Myocyte (in vitro differentiated cells): ENCODE measurements at regions not wholly inside any gene's neighbourhood (a gene's known extent, or its start where the extent isn't known, plus 50 kb on each side); places are given as distances from the start of the nearest gene placed in this dataset.
"Not testable (repeated sequence)": the region's sequence is repeated elsewhere in the genome, so short reads cannot be mapped to it uniquely, and the experiment has no call there.

Source experiments
- DNase-seq: peaks from one replicate; pipeline ENCODE4 v3.0.0-alpha.2; 2012; ENCODE audit warnings: low read depth

DNA sequence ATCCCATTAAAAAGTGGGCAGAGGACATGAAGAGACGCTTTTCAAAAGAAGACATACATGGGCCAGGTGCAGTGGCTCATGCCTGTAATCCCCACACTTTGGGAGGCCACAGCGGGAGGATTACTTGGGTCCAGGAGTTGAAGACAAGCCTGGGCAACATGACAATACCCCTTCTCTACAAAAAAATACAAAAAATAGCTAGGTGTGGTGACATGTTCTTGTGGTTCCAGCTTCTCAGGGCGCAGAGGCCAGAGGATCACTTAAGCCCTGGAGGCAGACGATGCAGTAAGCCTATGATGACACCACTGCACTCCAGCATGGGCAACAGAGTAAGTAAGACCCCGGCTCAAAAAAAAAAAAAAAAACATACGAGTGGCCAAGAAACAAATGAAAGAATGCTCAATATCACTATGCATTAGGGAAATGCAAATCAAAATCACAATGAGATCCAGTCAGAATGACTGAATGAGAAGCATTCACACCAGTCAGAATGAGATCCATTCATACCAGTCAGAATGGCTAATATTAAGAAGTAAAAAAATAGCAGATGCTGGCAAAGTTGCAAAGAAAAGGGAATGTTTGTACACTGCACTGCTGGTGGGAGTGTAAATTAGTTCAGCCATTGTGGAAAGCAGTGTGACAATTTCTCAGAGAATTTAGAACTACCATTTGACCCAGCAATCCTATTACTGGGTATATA lies 550.2 kb upstream of the SLC39A10 start:
- no peak for DNase-seq

DNA sequence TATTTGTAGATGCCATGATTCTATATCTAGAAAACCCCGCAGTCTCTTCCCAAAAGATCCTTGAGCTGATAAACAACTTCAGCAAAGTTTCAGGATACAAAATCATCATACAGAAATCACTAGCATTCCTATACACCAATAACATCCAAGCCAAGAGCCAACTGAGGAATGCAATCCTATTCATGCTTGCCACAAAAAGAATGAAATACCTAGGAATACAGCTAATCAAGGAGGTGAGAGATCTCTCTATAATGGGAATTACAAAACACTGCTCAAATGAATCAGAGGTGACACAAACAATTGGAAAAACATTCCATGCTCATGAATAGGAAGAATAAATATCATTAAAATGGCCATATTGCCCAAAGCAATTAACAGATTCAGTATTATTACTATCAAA lies 551.4 kb upstream of the SLC39A10 start:
- no peak for DNase-seq

DNA sequence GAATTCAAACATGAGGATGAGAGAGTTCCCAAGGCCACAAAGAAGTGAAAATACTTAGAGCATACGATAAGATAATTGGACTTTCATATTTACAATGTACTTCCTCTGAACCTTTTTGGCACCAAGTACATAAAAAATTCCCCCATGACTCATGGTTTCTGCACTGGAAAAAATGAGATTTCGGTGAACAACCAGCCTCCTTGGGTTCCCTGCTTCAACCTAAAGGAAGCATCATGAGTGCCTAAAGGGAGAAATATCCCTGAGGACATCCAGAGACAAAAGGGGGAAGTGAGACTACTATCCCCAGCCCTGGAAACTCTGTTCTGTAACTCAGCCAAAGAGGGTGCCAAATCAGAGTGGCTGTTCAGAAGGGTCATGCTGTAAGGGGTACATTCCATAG lies 562.7 kb upstream of the SLC39A10 start:
- DNase-seq, result no peak

DNA sequence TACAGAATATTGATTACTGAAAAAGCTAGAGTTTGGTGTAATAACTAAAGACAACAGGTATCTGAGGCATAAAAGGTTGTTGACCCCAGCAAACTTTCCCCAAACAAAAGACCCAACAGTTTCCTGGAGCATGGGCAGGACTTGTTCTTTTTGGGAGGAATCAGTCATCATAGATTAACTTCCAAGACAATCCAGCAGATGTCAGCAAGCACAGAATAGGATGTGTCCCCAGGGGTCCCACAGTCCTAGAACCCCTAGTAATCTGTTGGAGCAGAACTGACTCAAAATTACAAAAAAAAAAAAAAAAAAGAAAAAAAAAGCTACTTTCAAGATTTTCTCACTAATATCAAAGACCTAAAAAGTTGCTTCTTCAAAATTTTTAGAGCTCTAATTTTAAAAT lies 564.7 kb upstream of the SLC39A10 start:
- DNase-seq, result no peak

DNA sequence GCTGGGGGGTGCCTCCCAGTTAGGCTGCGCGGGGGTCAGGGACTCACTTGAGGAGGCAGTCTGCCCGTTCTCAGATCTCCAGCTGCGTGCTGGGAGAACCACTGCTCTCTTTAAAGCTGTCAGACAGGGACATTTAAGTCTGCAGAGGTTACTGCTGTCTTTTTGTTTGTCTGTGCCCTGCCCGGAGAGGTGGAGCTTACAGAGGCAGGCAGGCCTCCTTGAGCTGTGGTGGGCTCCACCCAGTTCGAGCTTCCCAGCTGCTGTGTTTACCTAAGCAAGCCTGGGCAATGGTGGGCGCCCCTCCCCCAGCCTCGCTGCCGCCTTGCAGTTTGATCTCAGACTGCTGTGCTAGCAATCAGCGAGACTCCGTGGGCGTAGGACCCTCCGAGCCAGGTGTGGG lies 584.2 kb upstream of the SLC39A10 start:
- not testable (repeated sequence) for DNase-seq

DNA sequence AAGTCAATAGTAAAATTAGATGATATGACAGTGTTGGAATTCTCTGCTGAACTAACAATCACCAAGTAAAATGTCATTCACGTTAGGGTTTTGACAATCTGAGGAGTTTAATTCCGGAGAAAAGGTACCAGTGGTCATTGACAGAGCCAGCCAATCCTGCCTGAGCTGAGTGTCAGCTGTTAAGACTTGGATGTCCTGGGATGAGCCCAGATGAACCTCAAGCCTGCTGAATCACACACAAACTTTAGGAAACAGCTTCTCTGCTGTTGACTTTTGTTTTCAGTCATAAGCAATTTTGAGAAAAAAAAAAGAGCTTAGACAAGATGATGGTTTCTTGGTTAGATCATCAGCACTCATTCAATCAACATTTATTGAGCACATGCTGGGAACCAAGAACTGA lies 600.0 kb upstream of the SLC39A10 start:
- DNase-seq, result peak; percentile 42

- DNase-seq, result no peak
These were observed 601.0 kb upstream of the SLC39A10 start for GRCh38 chr2:195055996-195056395.

DNA sequence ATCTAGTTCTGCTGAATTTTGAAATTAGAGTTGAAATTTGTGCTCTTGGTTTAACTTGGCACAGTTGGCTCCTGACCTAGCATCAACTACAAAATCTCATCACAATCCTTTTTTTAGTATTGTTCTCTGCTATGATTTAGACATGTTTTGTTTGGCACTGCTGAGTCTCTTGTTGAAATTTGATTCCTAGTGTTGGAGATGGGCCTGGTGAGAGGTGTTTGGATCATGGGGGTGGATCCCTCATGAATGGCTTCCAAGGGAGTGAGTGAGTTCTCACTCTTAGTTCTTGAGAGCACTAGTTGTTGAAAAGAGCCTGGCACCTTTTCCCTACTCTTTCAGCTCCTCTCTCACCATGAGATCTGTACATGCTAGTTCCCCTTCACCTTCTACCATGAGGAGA lies 605.6 kb upstream of the SLC39A10 start:
- DNase-seq, result peak; percentile 57

DNA sequence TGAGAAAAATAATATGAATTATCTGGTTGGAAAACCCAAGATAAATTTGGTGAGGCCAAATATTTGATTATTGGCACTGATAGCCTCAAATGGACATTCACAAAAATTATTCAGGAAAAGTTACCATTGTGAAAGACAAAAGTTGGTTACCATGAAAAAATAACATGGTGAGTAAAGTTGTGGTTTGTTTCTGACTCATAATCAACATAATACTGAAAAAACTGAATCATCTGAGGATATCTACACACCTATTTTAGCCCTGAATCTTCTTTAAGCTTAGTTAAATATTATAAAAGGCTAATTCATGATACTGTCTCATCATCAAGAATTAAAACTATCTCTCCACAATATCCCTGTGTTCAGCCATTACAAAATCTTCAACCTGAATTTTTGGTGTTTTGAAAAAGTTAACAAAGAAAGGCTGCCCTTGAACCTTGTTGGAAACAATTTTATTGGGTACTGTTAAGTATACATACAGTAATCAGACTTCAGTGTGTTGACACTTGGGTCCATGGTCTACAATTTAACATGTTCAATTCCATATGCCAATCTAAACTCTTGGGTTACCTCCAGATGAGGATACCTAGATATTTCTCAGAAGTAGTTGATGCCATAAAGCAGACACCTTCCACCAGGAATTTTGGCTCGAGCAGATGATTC lies 607.5 kb upstream of the SLC39A10 start:
- DNase-seq, result peak; percentile 22

DNA sequence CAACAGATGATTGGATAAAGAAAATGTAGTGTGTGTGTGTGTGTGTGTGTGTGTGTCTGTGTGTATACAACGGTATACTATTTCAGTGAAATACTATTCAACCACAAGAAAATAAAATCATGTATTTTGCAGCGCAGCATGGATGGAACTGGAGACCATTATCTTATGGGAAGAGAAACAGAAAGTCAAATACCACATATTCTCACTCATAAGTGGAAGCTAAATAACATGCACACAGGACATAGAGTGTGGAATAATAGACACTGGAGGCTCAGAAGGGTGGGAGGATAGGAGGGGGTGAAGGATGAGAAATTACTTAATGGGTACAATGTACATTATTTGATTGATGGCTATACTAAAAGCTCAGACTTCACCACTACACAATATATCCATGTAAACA lies 609.1 kb upstream of the SLC39A10 start:
- DNase-seq, result no peak

GRCh38 chr2:195044801-195045200 lies 612.2 kb upstream of the SLC39A10 start:
- no peak for DNase-seq

DNA sequence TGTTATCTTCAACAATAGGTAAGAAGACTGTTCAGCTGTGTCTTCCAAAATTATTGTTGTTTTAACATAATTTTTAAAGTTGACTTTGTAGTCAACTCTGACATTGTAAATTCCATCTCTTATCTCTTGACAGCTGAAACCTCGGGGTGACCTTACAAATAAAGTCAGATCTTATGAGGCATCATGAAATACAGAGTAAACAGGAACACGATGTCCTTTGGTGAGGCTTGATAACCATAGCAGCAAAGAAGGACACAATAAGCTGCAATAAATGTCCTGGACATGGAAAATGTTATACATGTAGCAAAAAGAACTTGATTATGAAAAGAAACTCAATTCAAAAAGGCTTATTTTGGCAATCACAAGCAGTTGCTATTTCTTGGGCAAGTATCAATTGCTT lies 618.9 kb upstream of the SLC39A10 start:
- peak; percentile 18 for DNase-seq

- DNase-seq, result no peak
These were observed 620.0 kb upstream of the SLC39A10 start for GRCh38 chr2:195037045-195037444.

DNA sequence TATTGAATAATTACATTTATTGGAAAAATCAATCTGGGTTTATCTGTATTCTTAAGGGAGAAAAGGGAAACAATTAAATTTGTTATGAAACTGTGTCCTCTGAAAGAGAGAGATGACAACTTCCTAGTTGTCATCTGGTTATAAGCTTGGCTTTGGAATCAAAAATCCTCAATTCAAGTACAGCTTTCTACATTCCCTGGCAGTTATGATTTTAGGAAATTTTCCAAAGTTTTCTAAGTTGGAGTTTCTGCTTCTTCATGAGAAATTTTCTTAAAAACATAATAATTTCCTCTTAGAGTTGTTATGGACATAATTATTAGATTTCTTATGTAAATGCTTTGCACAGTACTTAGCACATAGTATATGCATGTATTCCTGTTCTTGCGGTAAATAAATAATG lies 625.6 kb upstream of the SLC39A10 start:
- DNase-seq, result no peak

GRCh38 chr2:195029804-195030654 lies 627.0 kb upstream of the SLC39A10 start:
- peak; percentile 24 for DNase-seq

- no peak for DNase-seq
These were observed 629.1 kb upstream of the SLC39A10 start for GRCh38 chr2:195027947-195028346.

- DNase-seq, result no peak
These were observed 630.8 kb upstream of the SLC39A10 start for GRCh38 chr2:195026261-195026660.

GRCh38 chr2:195022508-195022830 lies 634.6 kb upstream of the SLC39A10 start:
- DNase-seq, result no peak

DNA sequence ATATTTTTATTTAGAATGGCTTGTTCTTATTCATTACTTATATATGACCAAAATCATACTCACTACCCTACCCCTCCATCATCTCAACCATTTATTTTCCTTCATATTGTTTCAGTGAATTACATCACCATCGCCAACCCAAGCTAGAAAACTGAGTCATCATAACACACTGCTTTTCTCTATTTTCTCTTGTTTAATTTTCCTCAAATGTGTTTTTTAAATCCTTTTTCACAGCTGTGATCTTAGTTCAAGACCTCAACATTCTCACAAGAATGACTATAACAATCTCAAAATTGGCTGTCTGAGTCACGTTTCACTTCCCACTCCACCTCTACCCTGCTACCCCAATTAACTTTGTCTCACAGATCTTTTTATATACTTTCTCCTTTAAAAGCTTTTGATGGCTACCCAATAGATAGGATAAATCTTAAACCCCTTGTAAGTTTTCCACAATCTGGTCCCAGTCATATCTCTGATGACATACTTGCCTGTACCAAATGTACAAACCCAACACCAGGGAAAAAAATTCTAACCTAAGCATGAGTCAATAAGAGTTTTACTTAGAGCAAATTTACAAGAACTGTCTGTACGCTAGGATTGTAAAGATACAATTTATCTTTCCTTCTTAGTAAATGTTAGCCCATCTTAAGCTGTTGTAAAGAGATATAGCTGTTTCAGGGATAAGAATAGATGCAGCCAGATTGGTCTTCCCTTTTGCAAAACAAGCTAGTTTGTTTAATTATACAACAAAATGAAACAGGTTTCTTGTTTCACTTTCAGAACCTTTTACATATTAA lies 635.1 kb upstream of the SLC39A10 start:
- peak; percentile 26 for DNase-seq

- DNase-seq, result no peak
These were observed 638.6 kb upstream of the SLC39A10 start for GRCh38 chr2:195018462-195018861.

DNA sequence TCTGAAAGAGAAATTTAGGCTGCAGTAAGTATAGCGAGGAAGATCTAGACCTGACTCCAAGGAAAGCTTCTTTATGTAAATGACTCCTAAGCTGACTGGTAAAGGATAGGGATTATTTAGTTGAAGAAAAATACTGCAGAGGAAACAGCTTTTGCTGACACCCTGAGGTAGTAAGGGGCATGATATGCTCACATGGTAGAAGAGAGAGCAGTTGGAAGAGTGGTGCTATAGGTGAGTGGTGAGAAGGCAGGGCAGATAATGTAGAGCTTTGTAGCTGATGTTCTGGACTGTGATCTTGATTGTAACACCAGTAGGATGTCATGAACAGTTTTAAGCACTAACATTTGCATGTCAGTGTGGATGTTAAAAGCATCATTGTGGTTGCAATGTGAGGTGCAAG lies 639.1 kb upstream of the SLC39A10 start:
- DNase-seq, result no peak

GRCh38 chr2:195016841-195017240 lies 640.2 kb upstream of the SLC39A10 start:
- no peak for DNase-seq
